LNCaP clone FGC (cell line): ENCODE measurements at regions not wholly inside any gene's neighbourhood (a gene's known extent, or its start where the extent isn't known, plus 50 kb on each side); places are given as distances from the start of the nearest gene placed in this dataset.

Experiments used
- DNase-seq: peaks from one replicate; pipeline ENCODE4 v3.0.0-alpha.2; 2011; ENCODE audit warnings: low read depth
- H3K4me3 ChIP-seq: 2 replicates; pipeline ENCODE4 v1.5.1; 2011; ENCODE audit warnings: mild to moderate bottlenecking, low read depth, low read length, control low read depth
- TF ChIP-seq, protein P1 (sequence below): IDR thresholded peaks from 2 replicates; pipeline ENCODE4 v1.5.1; 2012; ENCODE audit warnings: mild to moderate bottlenecking; ENCODE audit not compliant: control insufficient read depth, insufficient read depth; ENCODE audit errors: extremely low read depth

DNA sequence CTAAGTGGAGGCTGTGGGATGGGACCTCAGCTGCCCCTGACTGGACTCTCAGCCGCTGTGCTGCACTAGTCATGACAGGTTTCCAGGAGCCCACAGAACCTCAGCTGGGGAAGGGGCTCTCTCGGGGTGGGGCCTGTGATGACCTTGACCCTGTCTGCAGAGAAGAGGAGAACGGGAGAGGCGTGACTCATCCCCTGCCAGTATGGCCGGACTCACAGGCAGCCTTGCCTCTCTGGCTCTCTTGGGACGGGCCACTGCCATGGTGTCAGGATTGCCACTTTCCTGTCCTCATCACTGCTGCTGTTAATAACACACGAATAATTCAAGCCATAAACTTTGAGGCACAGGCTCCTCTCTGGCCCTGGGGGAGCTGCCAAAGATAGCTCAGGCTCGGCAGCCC is 295.3 kb downstream of the UQCRFS1 start:
- H3K4me3 ChIP-seq, result no peak overlapping the region
- TF ChIP-seq, protein P1, sequence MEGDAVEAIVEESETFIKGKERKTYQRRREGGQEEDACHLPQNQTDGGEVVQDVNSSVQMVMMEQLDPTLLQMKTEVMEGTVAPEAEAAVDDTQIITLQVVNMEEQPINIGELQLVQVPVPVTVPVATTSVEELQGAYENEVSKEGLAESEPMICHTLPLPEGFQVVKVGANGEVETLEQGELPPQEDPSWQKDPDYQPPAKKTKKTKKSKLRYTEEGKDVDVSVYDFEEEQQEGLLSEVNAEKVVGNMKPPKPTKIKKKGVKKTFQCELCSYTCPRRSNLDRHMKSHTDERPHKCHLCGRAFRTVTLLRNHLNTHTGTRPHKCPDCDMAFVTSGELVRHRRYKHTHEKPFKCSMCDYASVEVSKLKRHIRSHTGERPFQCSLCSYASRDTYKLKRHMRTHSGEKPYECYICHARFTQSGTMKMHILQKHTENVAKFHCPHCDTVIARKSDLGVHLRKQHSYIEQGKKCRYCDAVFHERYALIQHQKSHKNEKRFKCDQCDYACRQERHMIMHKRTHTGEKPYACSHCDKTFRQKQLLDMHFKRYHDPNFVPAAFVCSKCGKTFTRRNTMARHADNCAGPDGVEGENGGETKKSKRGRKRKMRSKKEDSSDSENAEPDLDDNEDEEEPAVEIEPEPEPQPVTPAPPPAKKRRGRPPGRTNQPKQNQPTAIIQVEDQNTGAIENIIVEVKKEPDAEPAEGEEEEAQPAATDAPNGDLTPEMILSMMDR, result no peak
- DNase-seq, result no peak

GRCh38 chr19:28915737-28916460 is 297.1 kb downstream of the UQCRFS1 start:
- no peak for DNase-seq
- TF ChIP-seq, protein P1, result no peak
- no peak overlapping the region for H3K4me3 ChIP-seq

DNA sequence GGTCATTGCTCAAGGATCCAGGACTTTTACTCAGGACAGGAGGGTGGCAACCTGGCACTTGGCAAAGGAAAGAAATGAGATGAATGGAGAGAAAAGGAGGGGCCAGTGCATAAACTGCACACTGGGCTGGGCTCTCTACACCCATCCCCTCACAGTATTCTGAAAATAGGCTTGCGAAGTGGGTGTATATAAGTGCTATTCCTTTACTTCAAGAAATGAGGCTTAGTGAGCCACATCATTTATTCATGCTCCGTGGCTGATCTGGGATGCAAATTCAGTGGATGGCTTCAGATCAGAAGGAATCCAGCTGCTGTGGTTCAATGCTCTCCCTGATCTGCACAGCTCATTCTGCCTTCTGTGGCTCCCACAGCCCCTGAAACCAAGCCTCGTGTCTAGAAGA is 297.7 kb downstream of the UQCRFS1 start:
- no peak for DNase-seq
- no peak overlapping the region for H3K4me3 ChIP-seq
- TF ChIP-seq, protein P1, result no peak

GRCh38 chr19:28914173-28914572 is 298.8 kb downstream of the UQCRFS1 start:
- no peak overlapping the region for H3K4me3 ChIP-seq
- TF ChIP-seq, protein P1, result no peak
- no peak for DNase-seq

GRCh38 chr19:28913626-28914025 is 299.3 kb downstream of the UQCRFS1 start:
- no peak for DNase-seq
- TF ChIP-seq, protein P1, result no peak
- no peak overlapping the region for H3K4me3 ChIP-seq

DNA sequence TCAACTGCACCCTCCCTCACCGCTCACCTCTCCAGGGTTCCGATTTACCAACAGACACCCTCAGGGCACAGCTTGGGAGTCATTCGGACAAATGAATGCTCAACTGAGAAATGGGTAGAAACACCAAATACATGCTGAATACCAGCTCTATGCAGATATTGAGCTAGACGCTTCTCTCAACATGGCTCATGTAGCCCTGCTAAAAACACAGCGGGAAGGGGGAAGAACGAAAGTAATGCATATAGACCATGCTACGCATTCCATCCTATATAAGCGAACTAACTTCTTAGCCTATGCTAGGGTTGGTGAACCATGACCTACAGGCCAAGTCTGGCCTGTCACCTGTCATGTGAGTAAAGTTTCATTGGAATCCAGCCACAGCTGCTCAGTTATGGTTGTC is 304.0 kb downstream of the UQCRFS1 start:
- TF ChIP-seq, protein P1, result no peak
- H3K4me3 ChIP-seq, result no peak overlapping the region
- DNase-seq, result no peak

GRCh38 chr19:28907534-28907933 is 305.4 kb downstream of the UQCRFS1 start:
- no peak overlapping the region for H3K4me3 ChIP-seq
- DNase-seq, result no peak
- TF ChIP-seq, protein P1, result no peak
